ENCODE measurements at regions not wholly inside any gene's neighbourhood (a gene's known extent, or its start where the extent isn't known, plus 50 kb on each side); places are given as distances from the start of the nearest gene placed in this dataset.

DNA sequence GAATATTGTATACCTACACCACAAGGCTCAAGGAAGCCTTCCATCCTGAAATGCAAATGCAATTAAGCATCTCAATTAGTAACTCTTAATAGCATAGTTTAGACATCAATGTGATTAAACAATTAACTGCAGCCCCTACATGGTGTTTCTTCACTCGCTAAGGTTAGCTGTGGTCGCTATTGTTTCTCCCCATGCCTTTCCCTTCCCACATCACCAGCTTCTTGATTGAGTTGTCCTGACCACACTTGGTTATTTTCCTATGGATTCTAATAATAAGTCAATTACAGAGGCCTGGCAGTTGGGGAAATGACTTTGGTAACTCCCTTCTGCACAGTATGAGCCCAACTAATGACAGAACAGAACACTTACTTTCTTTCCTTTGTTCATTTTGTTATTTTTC lies 265.0 kb downstream of the ADAMTS20 start:
- no peaks in the 10 kb centered on the region for H3K9me2 ChIP-seq (ENCODE audit: insufficient read depth)
- RAD21 ChIA-PET (ENCODE audit: low non-redundant PET in 1 of 2, low total read pairs in 2 of 2, uncharacterized antibody in 2 of 2, unreplicated experiment in 2 of 2): no interaction called here
- H3K27me3 ChIP-seq (ENCODE audit: insufficient read depth, low read length): no peaks in the 10 kb centered on the region
- H3K9ac ChIP-seq (ENCODE audit: low read length): no peak overlapping the region
- H3K4me1 ChIP-seq (ENCODE audit: control insufficient read depth in 1 of 2, insufficient read depth in 2 of 2, low read length in 2 of 2): no peaks in the 10 kb centered on the region
- H3K4me2 ChIP-seq (ENCODE audit: low read length): no peak overlapping the region
- intact Hi-C loops (cut with micrococcal nuclease): no loop called here
- DNase-seq (ENCODE audit: low read depth, low spot score) (no peak), ATAC-seq (no peak)
- H3K9me3 ChIP-seq (ENCODE audit: control insufficient read depth in 1 of 2, insufficient read depth in 1 of 2, low read depth in 1 of 2, low read length in 2 of 2): no peaks in the 10 kb centered on the region
- BruUV-seq (replicated peaks): no TSS peak
- H3K36me3 ChIP-seq (ENCODE audit: control insufficient read depth in 1 of 2, insufficient read depth in 2 of 2, low read length in 2 of 2): no peaks in the 10 kb centered on the region
- H2AFZ ChIP-seq (ENCODE audit: low read depth, low read length, poor library complexity, severe bottlenecking): no peak overlapping the region
- CTCF ChIA-PET: no interaction called here
- TF ChIP-seq SRF (IDR thresholded peaks at IDR 0.05; ENCODE audit: low read depth): no peak
- TF ChIP-seq POLR2A (IDR thresholded peaks at IDR 0.05; ENCODE audit: borderline replicate concordance, extremely low read depth, insufficient read depth, insufficient read length): no peak
- no peak for TF ChIP-seq ELF1 (IDR thresholded peaks at IDR 0.05; ENCODE audit: borderline replicate concordance, low read depth)
- no peak for TF ChIP-seq JUND (IDR thresholded peaks at IDR 0.05)
- no peak for TF ChIP-seq RAD21 (IDR thresholded peaks at IDR 0.05; ENCODE audit: low read depth)
- TF ChIP-seq, protein P1, sequence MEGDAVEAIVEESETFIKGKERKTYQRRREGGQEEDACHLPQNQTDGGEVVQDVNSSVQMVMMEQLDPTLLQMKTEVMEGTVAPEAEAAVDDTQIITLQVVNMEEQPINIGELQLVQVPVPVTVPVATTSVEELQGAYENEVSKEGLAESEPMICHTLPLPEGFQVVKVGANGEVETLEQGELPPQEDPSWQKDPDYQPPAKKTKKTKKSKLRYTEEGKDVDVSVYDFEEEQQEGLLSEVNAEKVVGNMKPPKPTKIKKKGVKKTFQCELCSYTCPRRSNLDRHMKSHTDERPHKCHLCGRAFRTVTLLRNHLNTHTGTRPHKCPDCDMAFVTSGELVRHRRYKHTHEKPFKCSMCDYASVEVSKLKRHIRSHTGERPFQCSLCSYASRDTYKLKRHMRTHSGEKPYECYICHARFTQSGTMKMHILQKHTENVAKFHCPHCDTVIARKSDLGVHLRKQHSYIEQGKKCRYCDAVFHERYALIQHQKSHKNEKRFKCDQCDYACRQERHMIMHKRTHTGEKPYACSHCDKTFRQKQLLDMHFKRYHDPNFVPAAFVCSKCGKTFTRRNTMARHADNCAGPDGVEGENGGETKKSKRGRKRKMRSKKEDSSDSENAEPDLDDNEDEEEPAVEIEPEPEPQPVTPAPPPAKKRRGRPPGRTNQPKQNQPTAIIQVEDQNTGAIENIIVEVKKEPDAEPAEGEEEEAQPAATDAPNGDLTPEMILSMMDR (IDR thresholded peaks at IDR 0.05 in 2 of 3, conservative IDR thresholded peaks at IDR 0.05 in 1 of 3; ENCODE audit: borderline replicate concordance in 1 of 3, insufficient read depth in 1 of 3, low read depth in 2 of 3, low read length in 2 of 3): no peak
- no peak for TF ChIP-seq ZFX (IDR thresholded peaks at IDR 0.05)
- TF ChIP-seq, protein P2, sequence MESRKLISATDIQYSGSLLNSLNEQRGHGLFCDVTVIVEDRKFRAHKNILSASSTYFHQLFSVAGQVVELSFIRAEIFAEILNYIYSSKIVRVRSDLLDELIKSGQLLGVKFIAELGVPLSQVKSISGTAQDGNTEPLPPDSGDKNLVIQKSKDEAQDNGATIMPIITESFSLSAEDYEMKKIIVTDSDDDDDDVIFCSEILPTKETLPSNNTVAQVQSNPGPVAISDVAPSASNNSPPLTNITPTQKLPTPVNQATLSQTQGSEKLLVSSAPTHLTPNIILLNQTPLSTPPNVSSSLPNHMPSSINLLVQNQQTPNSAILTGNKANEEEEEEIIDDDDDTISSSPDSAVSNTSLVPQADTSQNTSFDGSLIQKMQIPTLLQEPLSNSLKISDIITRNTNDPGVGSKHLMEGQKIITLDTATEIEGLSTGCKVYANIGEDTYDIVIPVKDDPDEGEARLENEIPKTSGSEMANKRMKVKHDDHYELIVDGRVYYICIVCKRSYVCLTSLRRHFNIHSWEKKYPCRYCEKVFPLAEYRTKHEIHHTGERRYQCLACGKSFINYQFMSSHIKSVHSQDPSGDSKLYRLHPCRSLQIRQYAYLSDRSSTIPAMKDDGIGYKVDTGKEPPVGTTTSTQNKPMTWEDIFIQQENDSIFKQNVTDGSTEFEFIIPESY (IDR thresholded peaks at IDR 0.05; ENCODE audit: extremely low read depth, insufficient replicate concordance, low read length): no peak
- no peak for TF ChIP-seq FOSL1 (IDR thresholded peaks at IDR 0.05; ENCODE audit: low read depth)
- TF ChIP-seq CBX3 (IDR thresholded peaks at IDR 0.05; ENCODE audit: low read depth): no peak
- no peak for TF ChIP-seq MAX (IDR thresholded peaks at IDR 0.05)
- TF ChIP-seq YY1 (IDR thresholded peaks at IDR 0.05; ENCODE audit: extremely low read depth, insufficient replicate concordance, low read depth, low read length): no peak
- no peak for TF ChIP-seq TCF7L2 (IDR thresholded peaks at IDR 0.05; ENCODE audit: borderline replicate concordance, extremely low read depth, insufficient read depth, insufficient read length)
- TF ChIP-seq EZH2phosphoT487 (IDR thresholded peaks at IDR 0.05; ENCODE audit: borderline replicate concordance): no peak
- TF ChIP-seq SP1 (IDR thresholded peaks at IDR 0.05; ENCODE audit: low read depth): no peak
- TF ChIP-seq EGR1 (IDR thresholded peaks at IDR 0.05; ENCODE audit: low read depth): no peak
- TF ChIP-seq POLR2AphosphoS5 (IDR thresholded peaks at IDR 0.05; ENCODE audit: low read depth, low read length): no peak
- TF ChIP-seq, protein P3, sequence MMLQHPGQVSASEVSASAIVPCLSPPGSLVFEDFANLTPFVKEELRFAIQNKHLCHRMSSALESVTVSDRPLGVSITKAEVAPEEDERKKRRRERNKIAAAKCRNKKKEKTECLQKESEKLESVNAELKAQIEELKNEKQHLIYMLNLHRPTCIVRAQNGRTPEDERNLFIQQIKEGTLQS (IDR thresholded peaks at IDR 0.05): no peak
- no peak overlapping the region for H3K27ac ChIP-seq (ENCODE audit: low read depth, low read length)
- H3K79me2 ChIP-seq (ENCODE audit: insufficient read depth, low read length): no peaks in the 10 kb centered on the region
- POLR2A ChIA-PET: no interaction called here
- no peaks in the 10 kb centered on the region for H4K20me1 ChIP-seq (ENCODE audit: insufficient read depth)
- H3K4me3 ChIP-seq (replicated peaks in 1 of 2; ENCODE audit: low read depth in 1 of 2, low read length in 2 of 2): no peak overlapping the region
